NB4 (cell line): ENCODE measurements at regions not wholly inside any gene's neighbourhood (a gene's known extent, or its start where the extent isn't known, plus 50 kb on each side); places are given as distances from the start of the nearest gene placed in this dataset.

Source experiments
- CTCF ChIP-seq: IDR thresholded peaks from one replicate; pipeline ENCODE4 v1.5.1; 2012; ENCODE audit warnings: low read depth, low read length
- MYC ChIP-seq: IDR thresholded peaks from 2 replicates; pipeline ENCODE4 v1.6.1; 2011; ENCODE audit warnings: low read depth, low read length
- POLR2A ChIP-seq: IDR thresholded peaks from 2 replicates; pipeline ENCODE4 v1.6.1; 2011; ENCODE audit warnings: mild to moderate bottlenecking; ENCODE audit not compliant: insufficient read length; ENCODE audit errors: extremely low read depth
- TF ChIP-seq, protein P1 (sequence below): IDR thresholded peaks from 2 replicates; pipeline ENCODE4 v1.6.1; 2011; ENCODE audit warnings: low read depth, low read length

DNA sequence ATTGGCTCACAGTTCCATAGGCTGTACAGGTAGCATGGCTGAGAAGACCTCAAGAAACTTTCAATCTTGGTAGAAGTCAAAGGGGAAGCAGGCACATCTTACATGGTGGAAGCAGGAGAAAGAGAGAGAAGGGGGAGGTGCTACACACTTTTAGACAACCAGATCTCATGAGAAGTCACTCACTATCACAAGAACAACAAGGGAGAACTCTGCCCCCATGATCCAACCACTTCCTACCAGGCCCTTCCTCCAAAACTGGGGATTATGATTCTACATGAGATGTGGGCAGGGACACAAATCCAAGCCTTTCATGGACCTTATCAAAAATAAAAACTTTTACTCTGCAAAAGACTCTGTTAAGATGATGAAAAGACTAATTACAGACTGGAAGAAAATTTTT lies 183.2 kb upstream of the TRIM24 start:
- TF ChIP-seq CTCF: no peak
- TF ChIP-seq POLR2A: no peak
- no peak for TF ChIP-seq MYC
- TF ChIP-seq, protein P1, sequence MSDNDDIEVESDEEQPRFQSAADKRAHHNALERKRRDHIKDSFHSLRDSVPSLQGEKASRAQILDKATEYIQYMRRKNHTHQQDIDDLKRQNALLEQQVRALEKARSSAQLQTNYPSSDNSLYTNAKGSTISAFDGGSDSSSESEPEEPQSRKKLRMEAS: no peak
